ENCODE measurements at regions not wholly inside any gene's neighbourhood (a gene's known extent, or its start where the extent isn't known, plus 50 kb on each side); places are given as distances from the start of the nearest gene placed in this dataset.

DNA sequence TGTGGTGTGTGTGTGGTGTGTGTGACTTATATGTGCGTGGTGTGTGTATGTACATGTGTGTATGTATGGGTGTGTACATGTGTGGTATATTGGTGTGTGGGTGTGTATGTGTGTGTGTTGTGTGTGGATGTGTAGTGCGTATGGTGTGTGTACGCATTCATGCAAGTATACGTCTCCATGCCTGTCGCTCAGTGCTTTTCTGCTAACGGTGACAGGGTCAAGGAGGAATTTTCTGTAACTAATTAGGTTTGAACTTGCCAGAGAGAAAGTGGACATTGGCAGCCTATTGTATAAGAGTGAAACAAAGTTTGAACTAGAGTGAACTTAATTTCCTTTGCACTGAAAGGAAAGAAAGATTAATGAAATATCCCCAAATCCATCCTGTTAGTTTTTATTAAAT lies 120.9 kb upstream of the GSC start:
- DNase-seq (ENCODE audit: low spot score in 2 of 2): no peak
- FAIRE-seq: no peak

GRCh38 chr14:94889520-94890312 lies 119.8 kb upstream of the GSC start:
- FAIRE-seq (no peak), DNase-seq (ENCODE audit: low spot score in 2 of 2) (no peak)

GRCh38 chr14:94888121-94888520 lies 118.2 kb upstream of the GSC start:
- no peak for DNase-seq (ENCODE audit: low spot score in 2 of 2)
- no peak for FAIRE-seq

DNA sequence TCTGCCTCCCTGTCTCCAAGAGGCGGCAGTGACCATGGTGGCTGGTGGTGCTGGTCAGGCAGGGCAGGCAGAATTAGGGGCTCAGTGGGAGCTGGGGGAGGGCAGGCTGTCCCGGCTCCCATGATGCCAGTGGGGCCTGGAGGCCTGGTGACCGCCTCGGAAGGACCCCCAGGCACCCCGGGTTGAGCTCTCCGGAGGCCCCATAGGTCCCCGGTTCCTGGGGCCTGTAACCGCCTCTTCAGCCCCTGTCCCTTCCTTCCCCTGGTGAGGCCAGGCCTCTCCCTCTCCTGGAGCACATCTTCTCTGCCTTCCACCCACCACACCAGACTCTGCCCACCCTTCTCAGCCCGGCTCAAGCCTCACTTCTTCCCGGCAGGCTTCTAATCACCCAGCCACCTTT lies 117.7 kb upstream of the GSC start:
- DNase-seq (ENCODE audit: low spot score in 2 of 2): no peak
- no peak for FAIRE-seq

- FAIRE-seq (no peak), DNase-seq (ENCODE audit: low spot score in 2 of 2) (no peak)
Observed at GRCh38 chr14:94886931-94887330, 117.0 kb upstream of the GSC start.

GRCh38 chr14:94885481-94886155 lies 115.7 kb upstream of the GSC start:
- DNase-seq (ENCODE audit: low spot score in 2 of 2) (no peak), FAIRE-seq (no peak)

GRCh38 chr14:94884616-94885230 lies 114.8 kb upstream of the GSC start:
- DNase-seq (ENCODE audit: low spot score in 2 of 2) (no peak), FAIRE-seq (no peak)

GRCh38 chr14:94882401-94882800 lies 112.5 kb upstream of the GSC start:
- no peak for DNase-seq (ENCODE audit: low spot score in 2 of 2)
- no peak for FAIRE-seq

- no peak for DNase-seq (ENCODE audit: low spot score in 2 of 2)
- FAIRE-seq: no peak
Observed at GRCh38 chr14:94880876-94881275, 111.0 kb upstream of the GSC start.

GRCh38 chr14:94880106-94880505 lies 110.2 kb upstream of the GSC start:
- FAIRE-seq (no peak), DNase-seq (ENCODE audit: low spot score in 2 of 2) (no peak)

GRCh38 chr14:94879537-94879936 lies 109.6 kb upstream of the GSC start:
- FAIRE-seq (no peak), DNase-seq (ENCODE audit: low spot score in 2 of 2) (no peak)

GRCh38 chr14:94876306-94876705 lies 106.4 kb upstream of the GSC start:
- FAIRE-seq (no peak), DNase-seq (ENCODE audit: low spot score in 2 of 2) (no peak)

DNA sequence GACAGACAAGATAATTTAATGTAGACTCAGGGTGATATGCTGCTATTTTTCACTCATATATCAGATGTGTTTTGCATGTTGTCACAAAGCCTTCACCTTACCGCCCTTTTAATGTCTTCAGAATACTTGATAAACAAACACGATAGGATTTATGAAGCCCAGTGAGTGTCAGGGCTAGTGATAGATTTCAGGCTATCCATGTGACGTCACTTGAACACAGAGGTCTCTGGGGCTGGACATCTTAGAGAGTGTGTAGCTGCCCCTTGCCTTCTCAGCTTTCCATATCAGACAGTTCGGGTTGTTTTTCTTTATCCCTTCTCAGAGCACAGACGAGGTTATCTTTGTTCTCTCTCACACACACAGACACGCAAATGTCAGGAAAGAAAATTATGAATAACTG lies 105.3 kb upstream of the GSC start:
- no peak for DNase-seq (ENCODE audit: low spot score in 2 of 2)
- FAIRE-seq: no peak

- no peak for FAIRE-seq
- no peak for DNase-seq (ENCODE audit: low spot score in 2 of 2)
Observed at GRCh38 chr14:94868772-94869072, 98.8 kb upstream of the GSC start.

DNA sequence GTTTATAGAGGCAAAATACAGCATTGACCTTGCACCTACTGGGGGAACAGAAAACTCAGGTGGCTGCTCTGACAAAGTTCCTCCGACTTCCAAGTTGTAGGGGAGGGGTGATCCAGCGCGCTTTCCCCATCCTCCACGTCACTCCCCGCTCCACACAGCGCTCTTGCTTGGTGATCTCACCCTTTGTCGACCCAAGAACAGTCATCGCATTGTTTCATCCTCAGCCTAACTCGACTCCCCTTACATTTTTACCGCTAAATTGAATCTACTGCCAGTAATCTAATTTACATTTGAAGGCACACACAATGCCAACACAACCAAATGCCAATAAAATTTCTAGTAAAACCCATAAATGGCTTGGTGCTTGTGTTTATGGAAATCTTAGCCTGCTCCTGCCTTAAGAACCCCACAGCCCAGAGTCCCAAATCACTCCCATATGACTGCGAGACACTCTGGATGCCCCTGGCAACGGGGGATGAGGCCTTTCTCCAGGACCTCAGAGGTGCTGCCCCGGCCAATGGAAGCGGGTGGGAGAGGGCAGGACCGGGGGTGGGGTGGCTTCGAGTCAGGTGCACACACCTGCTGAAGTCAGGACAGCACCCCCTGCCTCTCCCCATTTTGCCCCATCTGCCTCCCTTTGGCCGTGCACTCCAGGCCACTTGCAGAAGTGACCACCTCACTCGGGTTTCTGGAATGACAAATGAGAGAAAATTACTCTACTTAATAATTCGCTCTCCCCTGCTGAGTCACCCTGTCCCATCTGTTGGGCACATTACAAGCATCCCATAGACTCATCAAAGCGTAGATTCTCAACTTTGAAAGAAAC lies 98.2 kb upstream of the GSC start:
- DNase-seq (ENCODE audit: low spot score in 2 of 2) (peak; percentile 58 to 60), FAIRE-seq (peak; percentile 36)

GRCh38 chr14:94867209-94867608 lies 97.3 kb upstream of the GSC start:
- FAIRE-seq (no peak), DNase-seq (ENCODE audit: low spot score in 2 of 2) (no peak)

DNA sequence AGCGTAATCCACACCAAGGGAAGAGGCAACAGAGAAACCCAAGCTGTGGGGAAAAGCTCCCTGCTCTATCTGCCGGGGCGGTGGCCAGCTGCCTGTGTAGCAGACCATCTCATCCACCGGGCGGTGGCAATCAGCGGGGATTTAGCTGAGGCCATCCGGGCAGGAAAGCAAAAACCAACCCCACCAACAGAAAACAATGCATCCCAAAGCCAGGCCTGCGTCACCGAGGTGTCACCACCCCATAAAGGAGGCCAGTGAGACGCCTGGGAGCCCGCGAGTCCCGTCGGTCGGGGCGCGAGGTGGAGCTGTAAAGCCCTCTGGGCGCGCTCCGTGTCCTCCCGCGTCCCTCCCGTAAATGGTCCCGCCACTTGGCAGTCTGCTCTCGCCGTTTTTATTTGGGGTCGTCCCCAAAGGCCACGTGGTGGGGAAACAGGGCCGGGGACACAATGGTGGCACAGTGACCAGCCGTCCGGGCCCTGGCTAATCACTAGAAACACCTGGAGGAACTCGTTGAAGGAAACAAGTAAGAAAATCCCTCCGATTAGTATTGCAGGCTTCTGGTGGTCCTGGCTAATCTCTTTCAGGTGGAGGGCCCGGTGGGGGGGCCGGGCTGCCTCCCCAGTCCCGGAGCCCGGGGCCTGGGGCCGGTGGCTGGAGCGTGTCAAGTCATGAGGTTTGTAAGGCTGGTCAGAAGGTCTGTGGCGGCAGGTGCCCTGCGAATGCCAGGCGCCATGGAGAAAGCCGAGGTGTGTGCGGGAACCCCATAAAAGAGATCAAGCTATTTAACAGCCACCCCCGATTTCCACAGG lies 94.7 kb upstream of the GSC start:
- DNase-seq (ENCODE audit: low spot score in 2 of 2) (no peak), FAIRE-seq (no peak)

DNA sequence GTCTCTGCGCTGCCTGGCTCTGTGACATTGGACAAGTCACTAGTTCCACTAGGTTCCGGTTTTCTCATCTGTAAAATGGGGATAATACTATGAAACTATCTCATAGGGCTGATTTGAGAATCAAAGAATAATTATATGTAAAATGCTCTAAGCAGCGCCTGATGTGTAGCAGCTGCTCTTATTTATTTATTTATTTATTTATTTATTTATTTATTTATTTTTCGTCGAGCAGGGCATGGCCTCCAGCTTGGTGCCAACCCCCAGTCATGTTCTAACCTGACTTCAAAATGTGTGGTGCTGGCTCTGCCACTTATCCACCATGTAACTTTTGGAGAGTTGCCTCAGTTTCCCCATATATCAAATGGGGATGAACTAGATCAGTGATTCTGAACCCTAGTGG lies 93.5 kb upstream of the GSC start:
- DNase-seq (ENCODE audit: low spot score in 2 of 2) (no peak), FAIRE-seq (no peak)

GRCh38 chr14:94857950-94858349 lies 88.0 kb upstream of the GSC start:
- DNase-seq (ENCODE audit: low spot score in 2 of 2) (no peak), FAIRE-seq (no peak)

GRCh38 chr14:94853920-94854319 lies 84.0 kb upstream of the GSC start:
- no peak for FAIRE-seq
- DNase-seq (ENCODE audit: low spot score in 2 of 2): no peak

All from frontal cortex (tissue), 3 donors.